Activated T-cell treated with anti-CD3 and anti-CD28 coated beads, Interleukin-2, amount 50 U/mL, for 72 hours (primary cell): ENCODE measurements at regions not wholly inside any gene's neighbourhood (a gene's known extent, or its start where the extent isn't known, plus 50 kb on each side); places are given as distances from the start of the nearest gene placed in this dataset.
"Not testable (repeated sequence)": the region's sequence is repeated elsewhere in the genome, so short reads cannot be mapped to it uniquely, and the experiment has no call there.

Experiments used
- ATAC-seq, 2 donors: fragments of 150-1000 bp; cut with Tn5 transposase; replicated peaks in 1 of 2; 2 replicates each; pipeline ENCODE4 v1.10.0; 2021; ENCODE audit warnings: moderate library complexity in 2 of 2, mild to moderate bottlenecking in 1 of 2
- DNase-seq, 2 donors: peaks; one replicate each; pipeline ENCODE4 v3.0.0; 2021 to 2022; ENCODE audit warnings: mixed read lengths in 1 of 2
- H3K27ac Mint-ChIP-seq: one replicate; pipeline ENCODE4 v1.8.0; 2022; ENCODE audit warnings: mild to moderate bottlenecking, moderate library complexity, mixed read lengths
- H3K27me3 Mint-ChIP-seq: one replicate; pipeline ENCODE4 v1.8.0; 2022; ENCODE audit warnings: low read depth, mixed read lengths
- H3K36me3 Mint-ChIP-seq, 2 donors: one replicate each; pipeline ENCODE4 v1.8.0; 2022; ENCODE audit warnings: mixed read lengths in 2 of 2, mild to moderate bottlenecking in 1 of 2; ENCODE audit not compliant: insufficient read depth in 2 of 2
- H3K4me1 Mint-ChIP-seq: one replicate; pipeline ENCODE4 v1.8.0; 2022; ENCODE audit warnings: low read depth, mixed read lengths
- H3K4me3 Mint-ChIP-seq, 2 donors: one replicate each; pipeline ENCODE4 v1.8.0; 2022; ENCODE audit warnings: mild to moderate bottlenecking in 2 of 2, mixed read lengths in 2 of 2, moderate library complexity in 2 of 2
- H3K9me3 Mint-ChIP-seq, 2 donors: one replicate each; pipeline ENCODE4 v1.8.0; 2022; ENCODE audit warnings: mixed read lengths in 2 of 2

DNA sequence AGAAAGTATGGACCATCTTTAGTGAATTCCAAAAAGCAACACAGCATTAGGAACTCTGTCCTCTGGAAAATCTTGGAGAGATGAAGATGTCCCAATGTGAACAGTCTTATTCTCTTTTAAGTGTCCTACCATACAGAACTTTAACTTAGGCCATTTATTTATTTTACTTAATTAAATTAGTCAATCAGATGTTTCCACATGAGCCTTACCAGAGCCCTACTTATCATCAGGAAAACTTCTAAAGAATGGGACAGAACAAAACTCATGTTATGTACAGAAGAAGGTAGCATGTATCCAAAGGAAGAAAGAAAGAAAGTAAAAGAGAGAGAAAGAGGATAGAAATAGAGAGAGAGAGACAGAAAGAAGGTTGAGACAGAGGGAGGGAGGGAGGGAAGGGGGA, 276.4 kb downstream of the ETV1 start:
- no peak for ATAC-seq
- Mint-ChIP-seq H3K27me3 (no peaks in the 10 kb centered on the region), H3K4me1 (no peaks in the 10 kb centered on the region), H3K9me3 (peaks cover 2 to 5% of the 10 kb centered on the region in 2 donors), H3K4me3 (no peak overlapping the region), H3K36me3 (peaks cover 1 to 4% of the 10 kb centered on the region in 2 donors), H3K27ac (no peak overlapping the region)
- no peak for DNase-seq

DNA sequence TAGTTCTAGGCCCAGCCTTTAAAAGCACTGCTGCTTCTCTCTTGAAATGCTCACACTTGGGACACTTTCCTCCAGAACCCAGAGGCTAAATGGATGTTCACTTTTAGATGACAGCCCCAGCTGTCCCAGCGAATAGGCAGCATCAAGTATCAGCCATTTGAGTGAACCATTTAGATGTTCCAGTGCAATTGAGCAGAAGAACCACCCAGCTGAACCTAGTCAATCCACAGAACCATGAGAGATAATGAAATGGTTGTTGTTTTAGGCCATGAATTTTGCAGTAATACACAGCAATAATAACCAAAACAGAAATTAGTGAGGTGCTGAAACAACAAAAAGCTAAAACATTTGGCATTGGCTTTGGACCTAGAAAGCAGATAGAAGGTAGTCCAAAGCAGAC, 273.9 kb downstream of the ETV1 start:
- Mint-ChIP-seq H3K4me1 (no peaks in the 10 kb centered on the region), H3K9me3 (peaks cover 0 to 4% of the 10 kb centered on the region in 2 donors), H3K27me3 (no peaks in the 10 kb centered on the region), H3K4me3 (no peak overlapping the region), H3K36me3 (peaks cover 1 to 4% of the 10 kb centered on the region in 2 donors), H3K27ac (no peak overlapping the region)
- no peak for ATAC-seq
- no peak for DNase-seq

DNA sequence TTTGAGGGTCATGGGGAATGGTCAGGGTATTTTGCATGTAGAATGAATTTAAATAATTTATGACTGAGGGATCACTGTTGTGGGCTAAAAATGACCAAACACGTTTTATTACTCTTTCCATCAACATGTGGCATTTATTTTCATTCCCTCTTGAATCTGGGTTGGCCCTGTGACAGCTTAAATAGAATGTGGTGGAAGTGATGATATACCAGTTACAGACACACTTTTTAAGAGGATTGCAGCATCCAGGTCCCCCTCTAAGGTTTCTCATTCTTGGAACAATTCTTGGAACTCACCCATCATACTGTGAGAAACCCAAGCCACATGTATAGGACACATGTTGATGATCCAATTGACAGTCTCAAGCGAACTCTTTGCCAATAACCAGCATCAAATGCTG, 272.4 kb downstream of the ETV1 start:
- Mint-ChIP-seq H3K27me3 (no peaks in the 10 kb centered on the region), H3K27ac (no peak overlapping the region), H3K4me3 (no peak overlapping the region), H3K4me1 (no peaks in the 10 kb centered on the region), H3K9me3 (peaks cover 0 to 4% of the 10 kb centered on the region in 2 donors), H3K36me3 (peaks cover 1 to 4% of the 10 kb centered on the region in 2 donors)
- ATAC-seq, result no peak
- DNase-seq, result no peak

DNA sequence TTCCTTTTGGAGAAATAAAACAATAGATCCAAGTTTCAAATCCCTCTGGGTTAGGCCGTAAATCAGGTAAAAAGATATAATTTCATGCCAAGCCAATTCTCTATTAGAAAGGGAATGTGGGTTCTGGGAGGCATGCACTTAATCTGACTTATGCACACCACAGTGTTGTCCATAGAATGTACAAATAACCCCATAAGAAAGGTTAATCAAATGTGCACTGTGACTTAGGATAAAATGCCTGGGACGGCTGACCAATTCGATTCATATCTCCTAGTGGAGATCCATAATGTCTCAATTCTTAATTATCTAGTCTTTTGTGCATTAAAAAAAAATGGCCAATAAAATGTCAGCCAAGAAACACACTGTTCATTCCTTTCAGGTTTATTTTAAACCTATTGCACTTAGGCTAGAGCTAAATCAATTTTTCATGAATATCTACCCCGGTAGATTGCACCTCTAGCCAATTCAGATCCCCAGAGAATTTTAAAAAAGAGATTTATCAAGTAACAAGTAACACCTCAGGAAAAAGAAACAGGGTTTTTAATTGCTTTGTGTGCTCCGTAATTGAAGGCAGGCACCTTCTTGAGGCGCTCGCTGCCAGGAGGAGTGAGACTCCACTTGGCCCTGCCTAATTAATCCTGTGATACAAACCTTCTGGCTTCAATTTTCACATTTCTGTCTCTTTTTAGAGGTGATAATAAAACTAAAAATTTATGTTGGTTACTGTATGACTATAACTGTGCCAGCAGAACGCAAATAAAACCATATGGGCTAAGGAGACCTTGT, 265.1 kb downstream of the ETV1 start:
- Mint-ChIP-seq H3K4me3 (no peak overlapping the region), H3K27me3 (no peaks in the 10 kb centered on the region), H3K27ac (no peak overlapping the region), H3K36me3 (no peaks in the 10 kb centered on the region), H3K4me1 (no peaks in the 10 kb centered on the region), H3K9me3 (peaks cover 2 to 3% of the 10 kb centered on the region in 2 donors)
- DNase-seq, result no peak
- no peak for ATAC-seq

DNA sequence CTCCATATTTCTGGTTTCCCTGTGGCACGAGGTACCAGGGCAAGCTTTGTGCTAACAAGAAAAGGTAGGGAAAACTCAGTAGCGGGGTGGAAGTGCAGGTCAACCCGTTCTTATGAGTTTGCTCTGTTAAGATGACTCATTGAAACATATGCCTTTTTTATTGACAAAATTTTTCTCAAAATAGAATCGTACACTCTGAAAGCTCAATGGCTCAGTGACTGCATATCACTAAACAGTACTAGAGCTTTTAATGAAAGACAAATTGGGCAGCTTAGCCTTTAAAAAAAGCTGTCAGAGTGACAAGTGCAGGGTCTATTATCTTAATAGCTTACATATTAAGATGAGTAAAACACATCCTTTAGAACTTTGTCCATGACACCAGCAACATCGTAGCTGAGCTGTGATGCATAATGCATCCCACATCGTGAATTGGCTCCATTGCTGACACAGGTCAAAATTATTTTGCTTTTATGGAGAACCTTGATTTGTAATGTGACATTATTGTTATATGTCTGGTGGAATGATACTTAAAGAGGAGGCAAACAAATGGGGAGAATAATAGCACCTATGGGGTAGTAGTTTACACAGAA, 264.4 kb downstream of the ETV1 start:
- Mint-ChIP-seq H3K36me3 (no peaks in the 10 kb centered on the region), H3K27ac (no peak overlapping the region), H3K4me1 (no peaks in the 10 kb centered on the region), H3K4me3 (no peak overlapping the region), H3K9me3 (peaks cover 2 to 3% of the 10 kb centered on the region in 2 donors), H3K27me3 (no peaks in the 10 kb centered on the region)
- no peak for DNase-seq
- ATAC-seq, result no peak

DNA sequence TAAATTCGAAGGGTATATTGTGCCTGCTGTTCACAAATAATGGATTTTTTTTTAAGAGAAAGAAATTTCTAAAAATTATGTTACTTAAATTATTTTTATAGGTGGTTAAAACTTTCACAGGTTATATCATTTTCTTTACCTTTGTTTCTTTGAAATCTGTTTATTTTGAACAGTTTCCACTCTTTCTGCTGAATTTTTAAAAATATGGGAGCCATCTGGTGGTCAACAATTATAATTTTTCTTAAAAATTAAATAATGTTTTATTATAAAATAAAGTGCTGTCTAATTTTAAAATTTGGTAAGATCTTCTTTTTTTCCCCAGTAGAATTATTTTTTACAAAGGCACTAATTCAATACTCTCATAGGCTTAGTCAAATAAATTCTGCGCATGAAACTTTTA, 263.9 kb downstream of the ETV1 start:
- no peak for ATAC-seq
- no peak for DNase-seq
- Mint-ChIP-seq H3K4me1 (no peaks in the 10 kb centered on the region), H3K27me3 (no peaks in the 10 kb centered on the region), H3K9me3 (peaks cover 2 to 3% of the 10 kb centered on the region in 2 donors), H3K36me3 (no peaks in the 10 kb centered on the region), H3K4me3 (no peak overlapping the region), H3K27ac (no peak overlapping the region)

DNA sequence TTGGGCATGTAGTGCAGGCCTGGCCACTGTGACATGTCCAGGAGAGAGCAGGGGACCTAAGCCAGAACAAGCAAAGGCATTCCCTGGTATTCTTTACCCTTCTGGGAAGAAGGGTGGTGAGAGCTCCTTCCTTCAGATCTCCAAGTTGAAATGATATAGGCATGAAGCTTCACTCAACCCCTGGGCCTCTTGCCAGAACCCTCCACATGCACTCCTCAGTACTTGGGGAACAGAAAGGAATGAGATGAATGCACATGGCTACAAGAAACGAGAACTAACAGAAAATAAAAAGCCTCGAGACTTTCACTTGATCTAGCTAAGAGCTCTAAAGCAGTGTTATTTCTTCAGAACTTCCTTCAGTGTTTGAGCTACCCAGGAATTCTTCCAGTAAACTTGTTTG, 262.2 kb downstream of the ETV1 start:
- Mint-ChIP-seq H3K27ac (no peak overlapping the region), H3K9me3 (peaks cover 2 to 3% of the 10 kb centered on the region in 2 donors), H3K27me3 (no peaks in the 10 kb centered on the region), H3K4me3 (no peak overlapping the region), H3K4me1 (no peaks in the 10 kb centered on the region), H3K36me3 (no peaks in the 10 kb centered on the region)
- ATAC-seq (no peak), DNase-seq (no peak)

DNA sequence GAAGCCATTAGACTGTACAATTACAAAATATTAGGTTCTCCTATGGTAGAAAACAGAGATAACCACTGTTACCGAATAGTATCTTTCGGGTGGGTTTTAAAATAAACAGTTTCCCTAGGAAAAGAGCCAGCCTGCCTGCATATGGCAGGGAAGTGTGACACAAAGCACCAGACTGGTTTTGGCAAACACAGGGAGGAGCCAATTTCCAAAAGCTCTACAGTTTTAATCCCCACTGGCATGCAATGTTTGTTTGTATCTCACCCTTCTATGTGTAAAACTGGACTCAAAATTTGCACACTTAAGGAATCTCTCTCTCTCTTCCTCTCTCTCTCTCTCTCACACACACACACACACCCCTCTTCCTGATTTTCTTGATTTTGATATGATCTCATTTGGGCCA, 261.7 kb downstream of the ETV1 start:
- ATAC-seq (no peak), DNase-seq (no peak)
- H3K9me3 Mint-ChIP-seq, result peaks cover 2 to 3% of the 10 kb centered on the region in 2 donors
- no peaks in the 10 kb centered on the region for H3K36me3 Mint-ChIP-seq
- no peaks in the 10 kb centered on the region for H3K4me1 Mint-ChIP-seq
- no peaks in the 10 kb centered on the region for H3K27me3 Mint-ChIP-seq
- no peak overlapping the region for H3K4me3 Mint-ChIP-seq
- no peak overlapping the region for H3K27ac Mint-ChIP-seq

DNA sequence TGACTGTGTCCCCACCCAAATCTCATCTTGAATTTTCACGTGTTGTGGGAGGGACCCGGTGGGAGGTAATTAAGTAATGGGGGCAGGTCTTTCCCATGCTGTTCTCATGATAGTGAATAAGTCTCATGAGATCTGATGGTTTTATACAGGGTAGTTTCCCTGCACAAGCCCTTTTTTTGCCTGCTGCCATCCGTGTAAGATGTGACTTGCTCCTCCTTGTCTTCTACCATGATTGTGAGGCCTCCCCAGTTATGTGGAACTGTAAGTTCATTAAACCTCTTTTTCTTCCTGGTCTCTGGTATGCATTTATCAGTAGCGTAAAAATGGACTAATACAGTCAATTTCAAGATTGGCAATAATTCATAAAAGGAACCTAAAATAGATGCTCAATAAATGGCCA, 261.0 kb downstream of the ETV1 start:
- not testable (repeated sequence) for H3K4me3 Mint-ChIP-seq, H3K36me3 Mint-ChIP-seq

DNA sequence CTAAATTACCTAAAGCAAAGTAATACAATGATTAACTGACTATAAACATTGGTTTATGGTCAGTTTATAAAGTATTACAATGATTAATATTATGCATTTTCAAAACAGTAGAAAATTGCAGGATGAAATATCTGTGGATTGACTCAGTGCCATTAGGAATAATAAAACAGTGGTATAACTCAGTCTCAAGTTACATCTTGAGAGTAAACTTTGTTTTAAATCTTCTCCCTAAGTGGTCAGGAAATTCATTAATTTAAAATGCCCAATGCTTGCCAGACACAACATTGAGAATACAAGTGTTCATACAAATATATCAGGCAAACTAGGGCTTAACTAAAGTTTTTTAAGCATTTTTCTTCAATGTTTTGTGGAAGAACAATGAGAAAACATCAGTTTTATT, 257.8 kb downstream of the ETV1 start:
- ATAC-seq (no peak), DNase-seq (no peak)
- Mint-ChIP-seq H3K27me3 (no peaks in the 10 kb centered on the region), H3K36me3 (no peaks in the 10 kb centered on the region), H3K27ac (no peak overlapping the region), H3K4me1 (no peaks in the 10 kb centered on the region), H3K9me3 (peaks cover 2 to 3% of the 10 kb centered on the region in 2 donors), H3K4me3 (no peak overlapping the region)

More for the DNA sequence above, 261.0 kb downstream of the ETV1 start:
- DNase-seq, H3K4me1 Mint-ChIP-seq, H3K27me3 Mint-ChIP-seq, ATAC-seq, H3K9me3 Mint-ChIP-seq, H3K27ac Mint-ChIP-seq: not testable (repeated sequence)

DNA sequence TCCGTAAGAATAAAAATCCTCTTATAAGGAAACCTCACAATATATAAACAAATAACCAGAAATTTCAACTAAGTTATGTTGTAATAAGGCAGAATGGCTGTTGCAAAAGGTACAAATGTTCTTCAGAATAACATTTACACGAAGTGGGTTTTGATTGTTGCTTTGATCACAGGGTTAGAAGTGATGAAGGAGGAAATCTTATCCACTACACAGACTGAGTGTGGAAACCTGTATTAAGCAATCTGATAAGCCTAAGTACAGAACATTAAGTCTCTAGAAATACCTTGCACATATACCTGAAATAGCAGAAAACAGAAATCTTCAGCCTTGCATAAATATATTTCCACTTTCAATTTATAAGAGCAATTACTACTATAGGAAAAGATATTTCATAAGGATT, 251.9 kb downstream of the ETV1 start:
- no peak for ATAC-seq
- Mint-ChIP-seq H3K27me3 (no peaks in the 10 kb centered on the region), H3K4me1 (no peaks in the 10 kb centered on the region), H3K4me3 (no peak overlapping the region), H3K36me3 (no peaks in the 10 kb centered on the region), H3K9me3 (no peaks in the 10 kb centered on the region), H3K27ac (no peak overlapping the region)
- DNase-seq, result no peak

DNA sequence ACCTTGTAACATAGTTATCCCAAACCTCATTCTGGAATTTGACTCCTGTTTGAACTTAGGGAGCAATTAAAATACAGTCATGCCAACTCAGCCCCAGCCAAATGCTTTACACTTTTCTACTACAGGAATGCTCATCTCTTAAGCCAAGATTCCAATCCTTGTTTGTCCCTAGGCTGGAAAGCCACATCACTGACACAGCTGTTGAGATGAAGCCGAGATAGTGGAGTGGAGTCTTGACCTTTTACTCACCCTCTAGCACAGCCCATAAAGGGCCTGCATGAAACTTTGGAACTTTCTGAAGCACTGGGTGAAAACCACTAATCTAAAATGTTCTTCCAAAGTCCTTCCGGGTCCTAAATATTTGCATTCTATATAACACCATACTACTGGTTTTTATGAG, 247.3 kb downstream of the ETV1 start:
- no peaks in the 10 kb centered on the region for H3K9me3 Mint-ChIP-seq
- H3K36me3 Mint-ChIP-seq, result no peaks in the 10 kb centered on the region
- no peaks in the 10 kb centered on the region for H3K4me1 Mint-ChIP-seq
- no peak overlapping the region for H3K4me3 Mint-ChIP-seq
- ATAC-seq (no peak), DNase-seq (no peak)
- no peaks in the 10 kb centered on the region for H3K27me3 Mint-ChIP-seq
- H3K27ac Mint-ChIP-seq, result no peak overlapping the region

DNA sequence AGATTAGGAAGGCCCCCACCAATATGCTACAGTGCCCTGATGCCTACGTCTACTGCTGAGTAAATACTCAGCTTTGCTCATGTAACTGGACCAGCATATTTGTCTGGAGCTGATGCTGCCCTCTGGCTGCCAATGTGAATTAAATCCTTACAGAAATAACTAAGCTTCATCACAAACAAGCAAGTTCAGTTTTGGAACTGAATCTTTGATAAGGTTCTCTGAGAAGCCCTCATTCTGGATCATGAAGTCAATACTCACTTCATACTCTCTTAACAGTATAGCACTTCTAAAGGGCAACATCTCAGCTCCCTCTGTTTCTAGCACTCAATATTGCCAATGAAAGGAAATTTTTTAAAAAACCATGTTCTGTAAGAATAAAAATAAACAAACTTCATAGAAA, 246.7 kb downstream of the ETV1 start:
- ATAC-seq (no peak), DNase-seq (no peak)
- Mint-ChIP-seq H3K36me3 (no peaks in the 10 kb centered on the region), H3K27me3 (no peaks in the 10 kb centered on the region), H3K27ac (no peak overlapping the region), H3K9me3 (no peaks in the 10 kb centered on the region), H3K4me3 (no peak overlapping the region), H3K4me1 (no peaks in the 10 kb centered on the region)

DNA sequence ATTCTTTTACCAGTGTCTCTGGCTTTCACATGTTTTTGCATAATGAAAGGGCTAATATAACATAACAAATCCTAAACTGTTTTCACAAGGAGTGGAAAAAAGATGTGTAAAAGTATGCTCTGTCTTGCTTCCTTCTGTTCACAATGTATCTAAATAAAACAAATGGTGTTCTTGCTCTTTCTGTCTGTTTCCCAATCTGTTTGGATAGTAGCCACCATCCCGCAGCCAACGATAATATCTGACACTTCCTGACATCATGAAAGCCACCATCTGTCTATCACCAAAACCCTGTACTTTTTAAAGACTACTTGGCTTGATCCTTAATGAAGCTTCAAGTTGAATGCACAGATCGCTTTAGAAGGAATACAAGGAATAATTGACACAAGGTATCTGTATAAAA, 246.2 kb downstream of the ETV1 start:
- Mint-ChIP-seq H3K9me3 (no peaks in the 10 kb centered on the region), H3K4me3 (no peak overlapping the region), H3K27me3 (no peaks in the 10 kb centered on the region), H3K27ac (no peak overlapping the region), H3K36me3 (no peaks in the 10 kb centered on the region), H3K4me1 (no peaks in the 10 kb centered on the region)
- DNase-seq (no peak), ATAC-seq (no peak)
